ENCODE measurements at regions not wholly inside any gene's neighbourhood (a gene's known extent, or its start where the extent isn't known, plus 50 kb on each side); places are given as distances from the start of the nearest gene placed in this dataset.

- TF ChIP-seq CTCF (IDR thresholded peaks at IDR 0.05; ENCODE audit: insufficient read depth, low read depth, low read length) (no peak), EZH2 (IDR thresholded peaks at IDR 0.05; ENCODE audit: insufficient read depth, low read length) (no peak)
Observed at GRCh38 chr7:156184164-156184563, 371.9 kb upstream of the SHH start.
